Ectodermal cell (in vitro differentiated cells): ENCODE measurements at regions not wholly inside any gene's neighbourhood (a gene's known extent, or its start where the extent isn't known, plus 50 kb on each side); places are given as distances from the start of the nearest gene placed in this dataset.
"Not testable (repeated sequence)": the region's sequence is repeated elsewhere in the genome, so short reads cannot be mapped to it uniquely, and the experiment has no call there.

Experiments
- H3K27ac ChIP-seq: 2 replicates; pipeline ENCODE4 v1.7.0; 2013; ENCODE audit warnings: mild to moderate bottlenecking, low read depth, low read length; ENCODE audit not compliant: insufficient read depth, poor library complexity, severe bottlenecking
- H3K27me3 ChIP-seq: 2 replicates; pipeline ENCODE4 v1.7.0; 2013; ENCODE audit warnings: mild to moderate bottlenecking, low read length; ENCODE audit not compliant: insufficient read depth, control insufficient read depth, poor library complexity, severe bottlenecking
- H3K36me3 ChIP-seq: one replicate; pipeline ENCODE4 v1.7.0; 2013; ENCODE audit warnings: low read length; ENCODE audit not compliant: control insufficient read depth, insufficient read depth
- H3K4me1 ChIP-seq: one replicate; pipeline ENCODE4 v1.7.0; 2013; ENCODE audit warnings: low read length; ENCODE audit not compliant: control insufficient read depth, insufficient read depth
- H3K4me3 ChIP-seq: 2 replicates; pipeline ENCODE4 v1.7.0; 2013; ENCODE audit warnings: low read depth, low read length, control low read depth; ENCODE audit not compliant: insufficient read depth
- H3K9me3 ChIP-seq: 2 replicates; pipeline ENCODE4 v1.7.0; 2013; ENCODE audit warnings: mild to moderate bottlenecking, low read length, moderate library complexity; ENCODE audit not compliant: control insufficient read depth
- WGBS, 2 experiments: methylation state at CpG; one replicate each; pipeline ENCODE4 v1.1.7; 2013; ENCODE audit warnings: missing lambda C conversion rate in 2 of 2; 5-methylcytosine and 5-hydroxymethylcytosine counted together

GRCh38 chr6:146984251-146984924, 219.8 kb upstream of the STXBP5 start:
- 90 to 94% methylated on average over 8 to 11 of the region's 11 CpGs for WGBS, 2 experiments
- no peaks in the 10 kb centered on the region for H3K27me3 ChIP-seq
- no peak overlapping the region for H3K27ac ChIP-seq
- no peaks in the 10 kb centered on the region for H3K4me1 ChIP-seq
- no peaks in the 10 kb centered on the region for H3K36me3 ChIP-seq
- no peaks in the 10 kb centered on the region for H3K9me3 ChIP-seq
- H3K4me3 ChIP-seq, result no peak overlapping the region

DNA sequence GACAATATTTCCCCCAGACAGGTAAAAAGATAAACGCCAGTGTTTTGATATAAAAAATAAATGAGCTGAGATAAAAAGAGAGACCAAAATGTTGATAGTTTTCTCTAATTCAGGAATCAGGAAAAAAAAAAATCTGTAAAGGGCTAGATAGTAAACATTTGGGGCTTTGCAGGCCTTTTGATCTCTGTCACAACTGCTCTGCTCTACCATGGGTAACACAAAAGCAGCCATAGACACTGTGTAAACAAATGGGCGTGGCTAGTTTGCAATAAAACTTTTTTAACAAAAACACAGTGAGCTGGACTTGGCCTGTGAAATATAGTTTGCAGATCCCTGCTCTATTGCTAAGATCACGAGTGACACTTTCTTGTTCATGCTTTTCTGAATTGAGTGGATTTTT, 219.1 kb upstream of the STXBP5 start:
- Histone ChIP-seq H3K27ac (no peak overlapping the region), H3K9me3 (no peaks in the 10 kb centered on the region), H3K36me3 (no peaks in the 10 kb centered on the region), H3K27me3 (no peaks in the 10 kb centered on the region), H3K4me1 (no peaks in the 10 kb centered on the region), H3K4me3 (no peak overlapping the region)
- 80 to 88% methylated on average over 2 to 3 of the region's 3 CpGs for WGBS, 2 experiments

DNA sequence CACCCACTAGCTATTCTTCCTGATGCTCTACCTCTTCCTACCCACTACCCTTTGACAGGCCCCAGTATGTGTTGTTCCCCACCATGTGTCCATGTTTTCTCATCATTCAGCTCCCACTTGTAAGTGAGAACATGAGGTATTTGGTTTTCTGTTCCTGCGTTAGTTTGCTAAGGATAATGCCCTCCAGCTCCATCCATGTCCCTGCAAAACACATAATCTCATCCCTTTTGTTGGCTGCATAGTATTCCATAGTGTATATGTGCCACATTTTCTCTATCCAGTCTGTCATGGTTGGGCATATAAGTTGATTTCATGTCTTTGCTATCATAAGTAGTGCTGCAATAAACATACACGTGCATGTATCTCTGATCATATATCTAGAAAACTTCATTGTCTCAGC, 218.3 kb upstream of the STXBP5 start:
- Histone ChIP-seq H3K4me3 (no peak overlapping the region), H3K27me3 (no peaks in the 10 kb centered on the region), H3K4me1 (no peaks in the 10 kb centered on the region), H3K36me3 (no peaks in the 10 kb centered on the region), H3K27ac (no peak overlapping the region), H3K9me3 (no peaks in the 10 kb centered on the region)
- 77 to 94% methylated on average over 2 of the region's 2 CpGs for WGBS, 2 experiments

GRCh38 chr6:146987938-146988337, 216.3 kb upstream of the STXBP5 start:
- not testable (repeated sequence) for H3K27ac ChIP-seq, H3K4me3 ChIP-seq, H3K9me3 ChIP-seq, H3K4me1 ChIP-seq, H3K36me3 ChIP-seq, H3K27me3 ChIP-seq
- WGBS, 2 experiments, result no CpG with 5 or more reads among the region's 1 CpG

DNA sequence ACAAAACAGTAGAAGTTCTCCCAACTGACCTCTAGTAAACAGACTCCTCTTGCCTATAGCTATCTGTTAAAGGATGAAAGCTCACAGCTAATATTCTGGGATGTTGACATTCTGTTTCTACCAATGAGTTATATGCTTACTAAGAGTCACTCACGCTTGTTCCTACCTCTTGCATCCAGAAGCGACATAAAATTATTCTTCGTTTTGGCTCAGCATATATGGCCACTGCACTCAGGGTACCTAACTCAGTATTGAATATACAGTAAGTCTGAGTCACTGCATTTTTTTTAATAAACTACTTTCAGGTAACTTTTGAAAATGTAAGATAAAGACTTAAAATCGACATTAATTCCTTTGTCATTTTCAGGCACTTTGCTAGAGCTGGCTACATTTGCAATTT, 214.4 kb upstream of the STXBP5 start:
- Histone ChIP-seq H3K27ac (no peak overlapping the region), H3K36me3 (no peaks in the 10 kb centered on the region), H3K27me3 (no peaks in the 10 kb centered on the region), H3K4me3 (no peak overlapping the region), H3K9me3 (no peaks in the 10 kb centered on the region), H3K4me1 (no peaks in the 10 kb centered on the region)
- WGBS, 2 experiments, result 90 to 99% methylated on average over 4 of the region's 4 CpGs

GRCh38 chr6:146990284-146990683, 213.9 kb upstream of the STXBP5 start:
- WGBS, 2 experiments, result 84 to 90% methylated on average over 2 of the region's 2 CpGs
- no peaks in the 10 kb centered on the region for H3K27me3 ChIP-seq
- H3K4me3 ChIP-seq, result no peak overlapping the region
- H3K9me3 ChIP-seq, result no peaks in the 10 kb centered on the region
- no peaks in the 10 kb centered on the region for H3K36me3 ChIP-seq
- no peaks in the 10 kb centered on the region for H3K4me1 ChIP-seq
- H3K27ac ChIP-seq, result no peak overlapping the region

DNA sequence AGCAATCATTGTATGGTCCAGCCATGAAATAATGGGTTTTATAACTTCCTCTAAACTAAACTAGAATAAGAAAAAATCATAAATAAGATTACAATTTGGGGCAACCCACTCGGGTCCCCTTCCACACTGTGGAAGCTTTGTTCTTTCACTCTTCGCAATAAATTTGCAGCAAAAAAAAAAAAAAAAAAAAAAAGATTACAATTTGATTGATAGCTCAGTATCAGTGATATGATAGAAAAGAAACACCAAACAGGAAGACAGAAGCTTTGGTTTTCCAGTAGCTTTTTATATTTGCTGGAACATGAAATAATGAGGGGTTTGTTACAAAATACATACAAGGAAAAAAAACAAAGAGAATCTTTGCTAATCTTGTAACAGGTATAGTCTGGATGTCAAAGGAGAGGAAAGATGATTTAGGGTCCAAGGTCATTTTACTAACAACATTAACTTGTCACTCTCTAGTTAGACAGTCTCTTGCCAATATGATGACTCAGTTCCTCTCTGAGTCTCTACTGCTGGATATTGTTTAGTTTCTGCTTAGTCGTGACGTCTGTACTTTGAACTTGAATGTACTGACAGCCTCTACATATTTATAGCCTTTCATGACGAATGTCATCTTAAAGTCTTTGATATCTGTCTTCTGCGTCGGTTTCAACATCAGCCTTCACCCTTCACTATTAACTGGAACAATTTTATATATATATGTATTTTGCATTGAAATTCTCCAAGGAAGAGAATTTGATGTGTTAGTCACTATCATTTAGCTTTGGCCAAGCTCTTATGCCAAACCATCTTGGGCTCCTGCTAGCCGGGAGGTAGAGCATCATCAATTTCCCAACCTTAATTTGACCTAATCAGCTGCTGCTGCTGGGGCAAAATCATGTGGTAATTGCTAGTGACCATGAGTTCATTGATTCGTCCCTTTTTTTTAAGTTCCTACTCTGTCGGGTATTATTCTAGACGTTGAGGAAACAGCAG, 213.1 kb upstream of the STXBP5 start:
- Histone ChIP-seq H3K4me3 (no peak overlapping the region), H3K36me3 (no peaks in the 10 kb centered on the region), H3K4me1 (no peaks in the 10 kb centered on the region), H3K27me3 (no peaks in the 10 kb centered on the region), H3K27ac (no peak overlapping the region), H3K9me3 (no peaks in the 10 kb centered on the region)
- 94 to 96% methylated on average over 7 to 8 of the region's 11 CpGs for WGBS, 2 experiments

- H3K27ac ChIP-seq, result no peak overlapping the region
- 91 to 100% methylated on average over 1 of the region's 1 CpG for whole genome bisulfite sequencing, 2 experiments
- no peaks in the 10 kb centered on the region for H3K27me3 ChIP-seq
- H3K36me3 ChIP-seq, result no peaks in the 10 kb centered on the region
- H3K4me3 ChIP-seq, result no peak overlapping the region
- no peaks in the 10 kb centered on the region for H3K4me1 ChIP-seq
- no peaks in the 10 kb centered on the region for H3K9me3 ChIP-seq
Observed at GRCh38 chr6:146997062-146997461, 207.2 kb upstream of the STXBP5 start.

GRCh38 chr6:146999766-147000165, 204.5 kb upstream of the STXBP5 start:
- Histone ChIP-seq H3K9me3 (no peaks in the 10 kb centered on the region), H3K27me3 (no peaks in the 10 kb centered on the region), H3K27ac (no peak overlapping the region), H3K36me3 (no peaks in the 10 kb centered on the region), H3K4me3 (no peak overlapping the region), H3K4me1 (no peaks in the 10 kb centered on the region)
- 94 to 98% methylated on average over 5 of the region's 5 CpGs for WGBS, 2 experiments
